OCI-LY1 (cell line): ENCODE measurements at regions not wholly inside any gene's neighbourhood (a gene's known extent, or its start where the extent isn't known, plus 50 kb on each side); places are given as distances from the start of the nearest gene placed in this dataset.

Experiments
- EZH2 ChIP-seq: fragments of 200-600 bp; sonication (generic), shearing (Covaris generic); IDR thresholded peaks from 2 replicates; pipeline ENCODE4 v1.8.0; 2017; ENCODE audit warnings: borderline replicate concordance, mixed run types, mild to moderate bottlenecking, antibody characterized with exemption, low read length, moderate library complexity, mixed read lengths
- TF ChIP-seq, protein P1 (sequence below): fragments of 200-600 bp; sonication (generic), shearing (Covaris generic); IDR thresholded peaks from 2 replicates; pipeline ENCODE4 v1.5.1; 2017; ENCODE audit warnings: mild to moderate bottlenecking, antibody characterized with exemption, low read length, moderate library complexity, mixed read lengths

DNA sequence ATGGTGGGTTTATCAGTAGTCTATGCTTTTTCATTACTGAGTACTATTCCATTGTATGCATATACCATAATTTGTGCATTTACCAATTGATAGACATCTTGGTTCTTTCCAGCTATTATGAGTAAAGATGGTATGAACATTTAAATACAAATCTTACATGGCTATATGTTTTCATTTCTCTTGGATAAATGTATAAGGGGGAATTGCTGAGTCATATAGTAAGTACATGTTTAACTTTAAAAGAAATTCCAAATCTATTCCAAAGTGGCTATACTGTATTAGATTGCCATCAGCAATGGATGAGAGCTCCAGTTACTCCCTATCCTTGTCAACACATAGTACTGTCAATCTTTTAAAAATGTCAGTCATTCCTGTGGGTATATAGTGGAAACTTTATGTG, 243.9 kb downstream of the CDCA7 start:
- TF ChIP-seq, protein P1, sequence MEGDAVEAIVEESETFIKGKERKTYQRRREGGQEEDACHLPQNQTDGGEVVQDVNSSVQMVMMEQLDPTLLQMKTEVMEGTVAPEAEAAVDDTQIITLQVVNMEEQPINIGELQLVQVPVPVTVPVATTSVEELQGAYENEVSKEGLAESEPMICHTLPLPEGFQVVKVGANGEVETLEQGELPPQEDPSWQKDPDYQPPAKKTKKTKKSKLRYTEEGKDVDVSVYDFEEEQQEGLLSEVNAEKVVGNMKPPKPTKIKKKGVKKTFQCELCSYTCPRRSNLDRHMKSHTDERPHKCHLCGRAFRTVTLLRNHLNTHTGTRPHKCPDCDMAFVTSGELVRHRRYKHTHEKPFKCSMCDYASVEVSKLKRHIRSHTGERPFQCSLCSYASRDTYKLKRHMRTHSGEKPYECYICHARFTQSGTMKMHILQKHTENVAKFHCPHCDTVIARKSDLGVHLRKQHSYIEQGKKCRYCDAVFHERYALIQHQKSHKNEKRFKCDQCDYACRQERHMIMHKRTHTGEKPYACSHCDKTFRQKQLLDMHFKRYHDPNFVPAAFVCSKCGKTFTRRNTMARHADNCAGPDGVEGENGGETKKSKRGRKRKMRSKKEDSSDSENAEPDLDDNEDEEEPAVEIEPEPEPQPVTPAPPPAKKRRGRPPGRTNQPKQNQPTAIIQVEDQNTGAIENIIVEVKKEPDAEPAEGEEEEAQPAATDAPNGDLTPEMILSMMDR = no peak
- TF ChIP-seq EZH2 = no peak
